GM18867 (cell line): ENCODE measurements at regions not wholly inside any gene's neighbourhood (a gene's known extent, or its start where the extent isn't known, plus 50 kb on each side); places are given as distances from the start of the nearest gene placed in this dataset.

Source experiments
- ATAC-seq: cut with Tn5 transposase; IDR thresholded peaks from one replicate; pipeline ENCODE4 v1.9.1; 2021; ENCODE audit warnings: mild to moderate bottlenecking, moderate library complexity; ENCODE audit not compliant: unreplicated experiment

- no peak for ATAC-seq
Measured at GRCh38 chr2:235165136-235165535, 213.3 kb downstream of the SH3BP4 start.

DNA sequence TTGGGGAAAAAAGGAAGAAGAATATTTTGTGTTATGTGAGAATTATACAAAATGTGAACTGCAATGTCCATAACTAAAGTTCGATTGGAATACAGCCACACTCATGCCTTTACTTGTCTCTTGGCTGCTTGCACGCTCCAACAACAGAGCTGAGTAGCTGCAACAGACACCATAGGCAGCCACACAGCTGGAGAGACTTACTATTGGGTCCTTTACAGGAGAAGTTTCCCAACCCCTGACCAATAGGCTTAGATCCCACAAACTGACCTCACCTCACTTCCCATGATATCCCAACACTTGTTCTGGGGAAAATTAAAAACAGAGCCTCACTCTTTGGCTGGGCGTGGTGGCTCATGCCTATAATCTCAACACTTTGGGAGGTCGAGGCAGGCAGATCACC lies 213.8 kb downstream of the SH3BP4 start:
- no peak for ATAC-seq

GRCh38 chr2:235168174-235168979 lies 216.6 kb downstream of the SH3BP4 start:
- ATAC-seq, result no peak

DNA sequence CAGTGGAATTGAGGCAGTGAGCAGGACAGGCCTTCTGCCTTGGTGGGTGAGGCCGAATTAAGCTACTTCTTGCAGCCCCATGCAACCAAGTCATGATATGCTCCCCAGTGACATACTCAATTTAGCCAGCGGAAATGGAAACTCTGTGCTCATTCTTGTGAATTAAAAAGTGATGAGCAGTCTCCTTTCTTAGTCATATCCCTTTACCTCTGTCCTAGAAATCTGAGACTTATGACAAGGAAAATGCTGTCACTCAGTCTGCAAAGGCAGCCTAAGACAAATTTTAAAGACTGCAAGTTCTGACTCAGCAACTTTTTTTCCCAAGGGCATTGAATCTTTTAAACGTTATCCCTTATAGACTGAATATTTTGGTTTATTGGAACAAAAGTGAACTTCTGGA lies 218.2 kb downstream of the SH3BP4 start:
- no peak for ATAC-seq

GRCh38 chr2:235170536-235171521 lies 219.0 kb downstream of the SH3BP4 start:
- no peak for ATAC-seq

DNA sequence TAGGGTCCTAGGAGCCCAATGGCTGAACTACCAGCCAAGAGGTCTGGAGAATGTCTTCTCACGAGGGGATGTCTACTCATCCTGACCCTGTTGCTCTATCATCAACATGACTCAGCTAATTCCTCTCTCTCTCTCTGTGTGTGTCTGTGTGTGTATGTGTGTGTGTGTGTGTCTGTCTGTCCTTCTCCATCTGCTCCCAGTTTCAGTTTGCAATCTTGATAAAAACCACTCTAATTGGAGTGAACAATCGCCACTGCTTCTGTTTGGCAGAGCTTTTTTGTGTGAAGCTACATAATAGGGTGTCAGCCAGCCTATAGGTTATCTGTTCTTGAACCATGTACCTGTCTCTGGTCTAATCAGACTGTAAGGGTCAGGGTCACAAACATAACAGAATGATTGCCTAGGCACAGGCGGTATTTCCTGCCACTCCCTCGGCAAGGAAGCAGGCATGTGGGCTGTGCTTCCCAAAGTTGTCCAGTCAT lies 219.8 kb downstream of the SH3BP4 start:
- no peak for ATAC-seq

- no peak for ATAC-seq
Measured at GRCh38 chr2:235180642-235181041, 228.8 kb downstream of the SH3BP4 start.

DNA sequence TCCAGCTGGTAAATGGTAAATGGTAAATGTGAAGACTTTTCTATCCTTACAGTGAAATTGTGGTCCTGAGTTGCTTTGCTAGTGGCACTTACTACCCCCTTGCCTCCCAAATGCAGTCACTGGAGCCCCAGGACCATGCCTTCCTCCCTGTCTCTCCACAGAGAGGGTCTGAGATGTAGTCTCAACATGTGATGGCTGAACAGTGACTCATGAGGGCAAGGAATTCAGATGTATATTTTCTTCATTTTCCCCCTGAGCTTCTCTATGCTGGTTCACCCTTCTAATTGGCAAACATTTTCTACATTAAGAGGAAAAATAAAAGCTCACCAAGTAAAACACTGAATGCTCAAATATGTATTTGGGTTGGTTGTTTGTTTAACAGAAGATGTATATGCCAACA lies 232.0 kb downstream of the SH3BP4 start:
- ATAC-seq, result no peak

- ATAC-seq, result no peak
Measured at GRCh38 chr2:235187806-235188205, 236.0 kb downstream of the SH3BP4 start.

DNA sequence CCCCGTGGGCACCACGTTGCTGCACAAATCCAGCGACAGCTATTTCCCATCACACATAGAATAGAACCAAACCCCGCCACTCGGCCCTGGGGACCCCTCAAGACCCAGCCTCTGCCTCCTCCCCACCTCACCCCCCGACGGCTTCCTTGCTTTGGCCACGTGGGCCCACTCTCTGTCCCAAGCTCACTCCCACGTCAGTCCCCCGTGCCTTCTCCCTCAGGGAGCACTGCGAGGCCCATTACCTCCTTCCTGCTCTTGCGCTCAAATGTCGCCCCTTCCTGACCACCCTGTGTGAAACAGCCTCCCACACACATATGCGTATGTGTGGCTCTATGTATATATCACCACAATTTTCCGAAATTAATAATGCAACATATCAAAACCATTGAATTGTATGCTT lies 239.7 kb downstream of the SH3BP4 start:
- no peak for ATAC-seq

DNA sequence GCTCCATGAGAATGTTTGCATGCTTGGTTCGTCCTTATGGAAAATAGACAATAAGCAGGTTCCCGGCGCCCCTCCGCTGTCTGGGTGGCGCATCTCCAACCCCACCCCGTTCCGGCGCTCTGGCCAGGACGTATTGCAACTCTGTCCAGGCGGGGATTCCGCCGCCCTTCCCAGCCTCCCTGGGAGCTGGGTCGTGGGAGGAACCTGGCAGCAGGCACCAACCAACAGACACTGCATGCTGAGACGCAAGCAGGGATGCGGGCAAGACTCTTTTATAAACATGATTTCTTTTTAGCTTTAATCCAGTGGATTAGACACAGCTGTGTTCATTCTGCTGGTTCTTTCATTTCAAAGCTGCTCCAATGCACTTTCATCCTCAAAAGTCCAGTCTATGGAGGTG lies 240.2 kb downstream of the SH3BP4 start:
- ATAC-seq, result no peak

DNA sequence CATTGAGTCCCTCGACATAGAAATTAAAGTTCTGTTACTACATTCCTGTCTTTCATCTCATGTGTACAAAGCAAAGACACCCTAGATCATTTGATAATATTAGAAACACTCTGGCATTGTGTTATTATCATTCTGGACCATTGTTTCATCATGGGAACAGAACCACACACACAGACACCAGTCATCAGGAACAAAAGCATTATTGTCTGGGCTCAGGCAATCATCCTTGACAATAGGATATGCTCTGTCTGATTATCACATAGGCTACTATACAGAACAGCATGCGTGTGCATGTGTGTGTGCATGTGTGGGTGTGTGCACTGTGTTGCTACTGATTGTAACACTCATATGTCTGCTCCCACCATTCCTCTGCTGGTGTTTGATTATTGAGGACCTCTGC lies 242.5 kb downstream of the SH3BP4 start:
- ATAC-seq, result no peak

DNA sequence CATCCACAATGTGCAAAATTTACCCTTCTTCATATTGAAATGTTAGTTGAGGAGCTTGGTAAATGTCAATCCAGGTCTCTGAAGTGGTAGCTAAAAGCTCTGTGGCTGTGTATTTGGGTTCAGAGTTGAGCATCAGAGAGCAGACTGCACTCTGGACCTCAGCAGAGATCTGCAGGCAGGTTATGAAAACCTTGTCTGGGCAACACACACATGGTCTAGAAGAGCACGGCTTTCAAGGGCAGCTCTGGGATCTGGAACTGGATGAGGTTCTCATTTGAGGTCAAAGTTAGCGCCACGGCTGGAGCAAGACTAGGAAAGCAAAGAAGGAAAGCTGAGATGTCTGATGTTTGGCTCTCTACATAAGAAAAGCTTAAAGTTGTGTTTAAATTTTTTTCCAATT lies 243.0 kb downstream of the SH3BP4 start:
- ATAC-seq, result no peak

DNA sequence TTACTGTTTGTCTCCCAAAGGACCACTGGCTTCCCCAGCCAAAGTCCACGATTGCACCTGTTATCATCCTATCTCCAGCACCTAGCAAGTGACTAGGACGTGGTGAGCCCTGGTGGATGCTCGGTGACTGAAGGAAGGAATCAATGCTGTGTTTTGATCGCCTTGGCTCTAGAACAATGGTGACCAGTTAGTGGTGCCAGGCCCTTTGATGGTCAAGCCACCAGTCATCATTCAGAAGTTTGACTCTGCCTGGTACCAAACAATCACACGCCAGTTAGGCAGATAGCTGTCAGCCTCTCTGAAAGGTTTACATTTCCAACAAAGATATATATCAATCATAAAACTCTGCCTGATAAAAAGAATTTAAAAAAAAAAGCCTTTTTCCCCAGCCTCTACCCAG lies 244.1 kb downstream of the SH3BP4 start:
- no peak for ATAC-seq

GRCh38 chr2:235199128-235199527 lies 247.3 kb downstream of the SH3BP4 start:
- no peak for ATAC-seq

- ATAC-seq, result no peak
Measured at GRCh38 chr2:235200216-235200615, 248.4 kb downstream of the SH3BP4 start.

DNA sequence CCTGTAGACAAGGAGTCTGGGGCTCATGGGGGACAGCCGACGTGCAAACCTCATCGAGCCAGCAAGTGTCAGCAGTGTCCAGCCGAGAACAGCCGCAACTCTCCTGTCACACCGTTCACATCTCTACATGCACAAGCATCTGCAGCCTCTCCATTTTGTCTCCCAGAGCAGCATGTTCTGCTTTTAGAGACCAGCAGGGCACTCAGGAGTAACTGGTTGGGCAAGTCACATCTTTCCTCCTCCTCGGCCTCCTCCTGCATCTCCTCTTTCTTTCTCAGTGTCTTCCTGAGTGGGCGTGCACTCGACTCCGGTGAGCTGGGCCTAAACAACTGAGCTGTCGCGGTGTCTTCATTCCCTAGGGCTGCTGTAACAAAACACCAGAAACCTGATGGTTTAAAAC lies 249.9 kb downstream of the SH3BP4 start:
- ATAC-seq, result no peak

DNA sequence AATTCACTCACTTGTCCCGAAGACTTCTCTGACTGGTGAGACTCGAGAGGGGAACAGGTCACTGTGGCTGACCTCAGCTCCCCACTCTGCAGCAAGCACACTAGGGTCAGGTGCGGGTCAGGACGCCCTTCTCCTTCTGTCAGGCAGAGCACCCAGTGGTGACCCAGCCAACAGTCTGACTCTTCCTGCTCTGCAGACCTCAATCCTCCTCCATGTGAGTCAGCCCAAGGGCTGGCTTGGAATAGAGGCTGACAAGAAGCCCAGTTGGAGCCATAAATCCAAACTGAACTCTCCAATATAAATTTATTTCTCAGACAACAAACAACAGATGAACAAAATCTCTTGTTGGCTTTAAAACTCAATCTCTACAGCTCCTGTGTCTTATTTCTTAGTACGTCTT lies 253.1 kb downstream of the SH3BP4 start:
- no peak for ATAC-seq

- no peak for ATAC-seq
Measured at GRCh38 chr2:235206399-235206798, 254.6 kb downstream of the SH3BP4 start.

- ATAC-seq, result peak; percentile 58
Measured at GRCh38 chr2:235206980-235207579, 255.3 kb downstream of the SH3BP4 start.

- no peak for ATAC-seq
Measured at GRCh38 chr2:235211056-235211455, 259.2 kb downstream of the SH3BP4 start.
